ENCODE measurements at regions not wholly inside any gene's neighbourhood (a gene's known extent, or its start where the extent isn't known, plus 50 kb on each side); places are given as distances from the start of the nearest gene placed in this dataset.

DNA sequence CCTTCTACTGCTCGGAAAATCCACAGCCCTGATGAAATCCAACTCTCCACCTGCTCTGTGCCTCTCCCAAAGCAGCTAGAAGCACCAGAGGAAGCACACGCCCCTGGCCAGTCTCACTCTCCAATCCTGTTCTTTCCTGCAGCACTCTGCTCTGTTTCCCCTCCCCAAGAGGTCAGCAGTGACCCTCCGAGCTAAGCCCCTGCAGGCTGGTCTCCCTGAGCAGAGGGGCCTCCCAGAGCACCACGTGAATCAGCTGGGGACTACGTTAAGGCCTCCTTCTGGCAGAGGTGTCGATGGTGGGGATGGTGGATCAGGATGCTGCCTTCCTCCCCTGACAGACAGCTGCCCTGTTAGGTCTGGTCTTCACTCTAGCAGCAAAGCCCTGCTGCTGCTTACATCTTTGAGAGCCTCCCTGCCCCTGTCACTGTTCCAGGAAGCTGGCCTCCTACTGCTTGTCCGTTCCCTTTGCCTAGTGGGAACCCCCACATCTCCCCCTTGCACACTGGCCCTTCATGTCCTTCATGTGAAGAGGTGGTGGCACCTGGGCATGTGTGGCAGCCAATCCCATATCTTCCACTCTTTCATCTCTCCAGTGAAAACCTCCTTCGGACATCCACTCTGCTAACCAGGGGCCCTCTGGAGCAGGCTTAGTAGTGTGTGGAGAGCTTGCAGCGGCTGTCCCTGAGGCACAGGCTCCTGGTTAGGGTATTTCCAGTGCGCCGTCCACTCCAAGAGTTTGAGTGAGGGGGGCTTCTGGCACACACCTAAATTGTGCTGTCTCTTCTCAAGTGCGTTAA is 307.5 kb upstream of the HS6ST1 start:
- TF ChIP-seq POLR2A (IDR thresholded peaks at IDR 0.05; ENCODE audit: low read depth, low read length): no peak
- TF ChIP-seq PAX5 (IDR thresholded peaks at IDR 0.05; ENCODE audit: insufficient read depth, low read length, severe bottlenecking): no peak
- no peak for TF ChIP-seq POLR2AphosphoS5 (IDR thresholded peaks at IDR 0.05; ENCODE audit: low read depth, low read length)
- TF ChIP-seq POU2F2 (IDR thresholded peaks at IDR 0.05; ENCODE audit: low read depth, low read length): no peak
- no peak for TF ChIP-seq SPI1 (IDR thresholded peaks at IDR 0.05; ENCODE audit: low read depth, low read length)
- no peak for TF ChIP-seq TAF1 (IDR thresholded peaks at IDR 0.05; ENCODE audit: low read depth, low read length)
- DNase-seq (ENCODE audit: insufficient read length, low spot score): no peak

DNA sequence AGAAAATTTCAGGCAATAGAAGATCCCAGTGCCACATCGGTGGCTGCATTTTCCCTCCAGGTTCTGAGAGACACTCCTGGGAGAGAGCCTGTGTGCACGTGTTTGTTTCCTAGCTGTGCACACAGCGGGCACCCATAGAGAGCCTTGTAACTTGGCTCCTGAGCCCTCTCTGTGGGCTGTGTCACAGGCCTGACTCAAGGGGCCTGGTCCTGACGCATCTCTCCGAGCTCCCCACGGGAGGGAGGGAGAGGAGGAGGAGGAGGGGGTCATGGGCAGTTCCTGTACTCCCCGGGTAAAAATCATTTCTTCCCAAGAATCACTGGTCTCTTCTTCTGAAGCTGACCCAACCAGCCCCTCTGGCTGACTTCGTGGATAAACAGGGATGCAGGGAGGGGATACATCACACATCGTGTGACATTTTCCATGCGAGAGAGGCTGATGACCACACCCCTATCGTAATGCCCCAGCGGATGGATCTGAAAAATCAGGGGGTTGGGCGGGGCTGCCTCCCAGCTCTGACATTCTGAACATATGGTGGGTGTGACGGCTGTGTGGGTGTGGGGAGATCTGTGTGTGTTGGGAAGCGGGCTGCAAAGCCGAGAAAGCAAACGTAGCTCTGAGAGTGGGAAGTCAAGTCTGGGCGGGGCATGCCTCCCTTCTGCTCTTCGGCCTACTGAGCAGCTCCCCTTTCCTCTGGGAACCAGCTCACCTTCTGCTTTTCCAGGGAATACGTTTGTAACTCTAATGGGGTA is 308.3 kb upstream of the HS6ST1 start:
- DNase-seq (ENCODE audit: insufficient read length, low spot score): no peak
- no peak for FAIRE-seq
- TF ChIP-seq POU2F2 (IDR thresholded peaks at IDR 0.05; ENCODE audit: low read depth, low read length) (no peak), SPI1 (IDR thresholded peaks at IDR 0.05; ENCODE audit: low read depth, low read length) (no peak), POLR2A (IDR thresholded peaks at IDR 0.05; ENCODE audit: low read depth, low read length) (no peak), TAF1 (IDR thresholded peaks at IDR 0.05; ENCODE audit: low read depth, low read length) (no peak), PAX5 (IDR thresholded peaks at IDR 0.05; ENCODE audit: insufficient read depth, low read length, severe bottlenecking) (no peak), POLR2AphosphoS5 (IDR thresholded peaks at IDR 0.05; ENCODE audit: low read depth, low read length) (no peak)

More for the DNA sequence above, 307.5 kb upstream of the HS6ST1 start:
- FAIRE-seq: no peak

- no peak for TF ChIP-seq POU2F2 (IDR thresholded peaks at IDR 0.05; ENCODE audit: low read depth, low read length)
- TF ChIP-seq POLR2A (IDR thresholded peaks at IDR 0.05; ENCODE audit: low read depth, low read length): no peak
- no peak for TF ChIP-seq POLR2AphosphoS5 (IDR thresholded peaks at IDR 0.05; ENCODE audit: low read depth, low read length)
- TF ChIP-seq SPI1 (IDR thresholded peaks at IDR 0.05; ENCODE audit: low read depth, low read length): no peak
- TF ChIP-seq PAX5 (IDR thresholded peaks at IDR 0.05; ENCODE audit: insufficient read depth, low read length, severe bottlenecking): no peak
- TF ChIP-seq TAF1 (IDR thresholded peaks at IDR 0.05; ENCODE audit: low read depth, low read length): no peak
- DNase-seq (ENCODE audit: insufficient read length, low spot score): no peak
- no peak for FAIRE-seq
These were observed 309.5 kb upstream of the HS6ST1 start for GRCh38 chr2:128628206-128628605.

DNA sequence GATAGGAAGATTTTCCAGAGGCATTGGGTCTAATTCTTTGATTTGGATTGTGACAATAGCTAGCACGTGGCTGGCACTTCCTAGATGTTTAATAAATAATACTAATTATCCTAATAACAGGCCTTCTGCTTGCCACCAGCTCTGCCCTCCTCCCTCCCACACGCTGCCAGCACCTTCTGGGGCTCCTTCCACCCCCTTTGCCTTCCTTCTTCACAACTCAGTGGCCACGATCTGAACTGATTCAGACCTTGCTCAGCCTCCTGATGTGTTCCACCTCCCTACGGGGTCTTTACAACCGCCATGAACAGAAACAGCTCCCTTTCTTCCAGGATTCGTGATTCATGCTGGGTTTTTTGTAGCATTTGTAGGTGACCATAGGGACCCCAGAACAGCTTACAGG is 310.3 kb upstream of the HS6ST1 start:
- no peak for DNase-seq (ENCODE audit: insufficient read length, low spot score)
- no peak for TF ChIP-seq POU2F2 (IDR thresholded peaks at IDR 0.05; ENCODE audit: low read depth, low read length)
- TF ChIP-seq POLR2AphosphoS5 (IDR thresholded peaks at IDR 0.05; ENCODE audit: low read depth, low read length): no peak
- no peak for TF ChIP-seq SPI1 (IDR thresholded peaks at IDR 0.05; ENCODE audit: low read depth, low read length)
- no peak for TF ChIP-seq POLR2A (IDR thresholded peaks at IDR 0.05; ENCODE audit: low read depth, low read length)
- TF ChIP-seq TAF1 (IDR thresholded peaks at IDR 0.05; ENCODE audit: low read depth, low read length): no peak
- TF ChIP-seq PAX5 (IDR thresholded peaks at IDR 0.05; ENCODE audit: insufficient read depth, low read length, severe bottlenecking): no peak
- no peak for FAIRE-seq

- FAIRE-seq: no peak
- TF ChIP-seq POU2F2 (IDR thresholded peaks at IDR 0.05; ENCODE audit: low read depth, low read length) (no peak), SPI1 (IDR thresholded peaks at IDR 0.05; ENCODE audit: low read depth, low read length) (no peak), POLR2A (IDR thresholded peaks at IDR 0.05; ENCODE audit: low read depth, low read length) (no peak), PAX5 (IDR thresholded peaks at IDR 0.05; ENCODE audit: insufficient read depth, low read length, severe bottlenecking) (no peak), TAF1 (IDR thresholded peaks at IDR 0.05; ENCODE audit: low read depth, low read length) (no peak), POLR2AphosphoS5 (IDR thresholded peaks at IDR 0.05; ENCODE audit: low read depth, low read length) (no peak)
- no peak for DNase-seq (ENCODE audit: insufficient read length, low spot score)
These were observed 312.5 kb upstream of the HS6ST1 start for GRCh38 chr2:128630974-128631697.

GRCh38 chr2:128631698-128632500 is 313.2 kb upstream of the HS6ST1 start:
- FAIRE-seq (no peak), DNase-seq (ENCODE audit: insufficient read length, low spot score) (no peak)
- TF ChIP-seq PAX5 (IDR thresholded peaks at IDR 0.05; ENCODE audit: insufficient read depth, low read length, severe bottlenecking) (no peak), TAF1 (IDR thresholded peaks at IDR 0.05; ENCODE audit: low read depth, low read length) (no peak), POLR2A (IDR thresholded peaks at IDR 0.05; ENCODE audit: low read depth, low read length) (no peak), SPI1 (IDR thresholded peaks at IDR 0.05; ENCODE audit: low read depth, low read length) (no peak), POLR2AphosphoS5 (IDR thresholded peaks at IDR 0.05; ENCODE audit: low read depth, low read length) (no peak), POU2F2 (IDR thresholded peaks at IDR 0.05; ENCODE audit: low read depth, low read length) (no peak)

GRCh38 chr2:128632501-128632800 is 313.8 kb upstream of the HS6ST1 start:
- FAIRE-seq (no peak), DNase-seq (ENCODE audit: insufficient read length, low spot score) (no peak)
- no peak for TF ChIP-seq POLR2A (IDR thresholded peaks at IDR 0.05; ENCODE audit: low read depth, low read length)
- TF ChIP-seq PAX5 (IDR thresholded peaks at IDR 0.05; ENCODE audit: insufficient read depth, low read length, severe bottlenecking): no peak
- TF ChIP-seq POLR2AphosphoS5 (IDR thresholded peaks at IDR 0.05; ENCODE audit: low read depth, low read length): no peak
- no peak for TF ChIP-seq SPI1 (IDR thresholded peaks at IDR 0.05; ENCODE audit: low read depth, low read length)
- no peak for TF ChIP-seq TAF1 (IDR thresholded peaks at IDR 0.05; ENCODE audit: low read depth, low read length)
- no peak for TF ChIP-seq POU2F2 (IDR thresholded peaks at IDR 0.05; ENCODE audit: low read depth, low read length)

GRCh38 chr2:128633501-128633900 is 314.8 kb upstream of the HS6ST1 start:
- TF ChIP-seq POLR2A (IDR thresholded peaks at IDR 0.05; ENCODE audit: low read depth, low read length) (no peak), POU2F2 (IDR thresholded peaks at IDR 0.05; ENCODE audit: low read depth, low read length) (no peak), POLR2AphosphoS5 (IDR thresholded peaks at IDR 0.05; ENCODE audit: low read depth, low read length) (no peak), TAF1 (IDR thresholded peaks at IDR 0.05; ENCODE audit: low read depth, low read length) (no peak), SPI1 (IDR thresholded peaks at IDR 0.05; ENCODE audit: low read depth, low read length) (no peak), PAX5 (IDR thresholded peaks at IDR 0.05; ENCODE audit: insufficient read depth, low read length, severe bottlenecking) (no peak)
- FAIRE-seq: no peak
- no peak for DNase-seq (ENCODE audit: insufficient read length, low spot score)
